Adrenal gland (tissue), 5 donors: ENCODE measurements at regions not wholly inside any gene's neighbourhood (a gene's known extent, or its start where the extent isn't known, plus 50 kb on each side); places are given as distances from the start of the nearest gene placed in this dataset.

ENCODE experiments used
- POLR2A ChIP-seq, 2 donors: fragments of 450-650 bp; IDR thresholded peaks; one replicate each; pipeline ENCODE4 v1.6.1; 2017; ENCODE audit warnings: antibody characterized with exemption in 2 of 2, mild to moderate bottlenecking in 2 of 2, moderate library complexity in 1 of 2
- TF ChIP-seq, protein P1 (sequence below), 6 experiments: fragments of 450-650 bp in 4 of 6; fragments of 200-600 bp in 2 of 6; sonication (generic) in 1 of 6; IDR thresholded peaks; 1 replicate in 5 of 6; 2 replicates in 1 of 6; pipeline versions ENCODE4 v1.5.1 to v1.8.0; 2016 to 2021; ENCODE audit warnings: antibody characterized with exemption in 6 of 6, mild to moderate bottlenecking in 2 of 6, moderate library complexity in 1 of 6
- donor health status: DM: no; HTN: no; CAD: no.

DNA sequence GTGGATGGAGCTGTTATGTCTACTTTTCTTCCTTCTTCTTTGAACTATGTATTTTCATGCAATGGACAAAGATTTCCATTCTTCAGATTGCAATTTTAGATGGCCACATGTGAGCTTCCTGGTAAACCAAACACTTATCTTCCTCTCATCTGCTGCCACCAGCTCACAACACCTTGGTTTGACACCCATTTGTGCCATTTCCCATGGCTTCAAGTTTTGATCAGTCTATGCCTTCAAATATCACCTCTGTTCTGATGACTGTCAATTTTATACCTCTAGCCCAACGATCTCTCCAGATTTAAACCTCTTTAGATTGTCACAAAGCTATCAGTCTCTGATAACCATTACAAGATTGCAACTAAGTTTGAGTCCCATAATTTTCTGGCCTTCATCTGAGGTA is 147.2 kb downstream of the TMEM38B start:
- no peak for TF ChIP-seq POLR2A (IDR thresholded peaks at IDR 0.05)
- TF ChIP-seq, protein P1, sequence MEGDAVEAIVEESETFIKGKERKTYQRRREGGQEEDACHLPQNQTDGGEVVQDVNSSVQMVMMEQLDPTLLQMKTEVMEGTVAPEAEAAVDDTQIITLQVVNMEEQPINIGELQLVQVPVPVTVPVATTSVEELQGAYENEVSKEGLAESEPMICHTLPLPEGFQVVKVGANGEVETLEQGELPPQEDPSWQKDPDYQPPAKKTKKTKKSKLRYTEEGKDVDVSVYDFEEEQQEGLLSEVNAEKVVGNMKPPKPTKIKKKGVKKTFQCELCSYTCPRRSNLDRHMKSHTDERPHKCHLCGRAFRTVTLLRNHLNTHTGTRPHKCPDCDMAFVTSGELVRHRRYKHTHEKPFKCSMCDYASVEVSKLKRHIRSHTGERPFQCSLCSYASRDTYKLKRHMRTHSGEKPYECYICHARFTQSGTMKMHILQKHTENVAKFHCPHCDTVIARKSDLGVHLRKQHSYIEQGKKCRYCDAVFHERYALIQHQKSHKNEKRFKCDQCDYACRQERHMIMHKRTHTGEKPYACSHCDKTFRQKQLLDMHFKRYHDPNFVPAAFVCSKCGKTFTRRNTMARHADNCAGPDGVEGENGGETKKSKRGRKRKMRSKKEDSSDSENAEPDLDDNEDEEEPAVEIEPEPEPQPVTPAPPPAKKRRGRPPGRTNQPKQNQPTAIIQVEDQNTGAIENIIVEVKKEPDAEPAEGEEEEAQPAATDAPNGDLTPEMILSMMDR (IDR thresholded peaks at IDR 0.05), result no peak
